ENCODE measurements at regions not wholly inside any gene's neighbourhood (a gene's known extent, or its start where the extent isn't known, plus 50 kb on each side); places are given as distances from the start of the nearest gene placed in this dataset.

DNA sequence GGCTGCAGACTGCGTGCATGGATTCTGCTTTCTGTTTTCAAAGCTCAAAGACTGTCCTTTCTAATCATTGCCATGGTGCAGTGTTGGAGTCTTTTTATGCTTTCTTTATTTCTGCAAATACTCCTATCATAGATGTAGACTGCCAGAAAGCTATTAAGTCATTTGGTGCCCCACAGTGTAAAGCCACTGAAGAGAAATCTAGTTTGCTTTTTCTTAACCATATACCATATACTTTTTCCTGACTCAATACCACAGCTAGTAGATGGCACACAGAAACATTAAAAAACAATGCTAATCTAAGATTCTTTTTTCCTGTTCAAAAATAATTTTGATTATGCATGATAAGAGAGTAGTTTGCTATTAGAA is 109.9 kb upstream of the RAB27B start:
- no peak overlapping the region for H3K9ac ChIP-seq (ENCODE audit: insufficient read depth in 1 of 2, low read depth in 2 of 2, low read length in 2 of 2)

DNA sequence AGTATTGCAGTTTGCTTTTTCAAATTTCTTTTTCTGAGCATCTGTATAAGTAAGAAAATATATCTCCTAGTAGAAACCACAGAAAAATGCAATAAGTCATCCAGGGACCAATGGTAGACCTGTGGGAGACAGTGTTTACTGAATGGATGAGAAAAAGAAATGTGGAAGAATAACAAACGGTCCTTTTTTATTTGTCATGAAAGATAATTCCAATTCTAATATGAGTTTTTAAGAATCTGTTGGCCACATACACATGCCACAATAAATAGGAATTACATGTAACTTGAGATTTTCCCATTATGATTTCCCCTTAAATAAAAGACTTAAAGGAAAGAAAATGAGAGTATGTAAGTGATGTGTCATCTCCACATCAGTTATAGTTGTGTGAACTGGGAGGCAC is 107.7 kb upstream of the RAB27B start:
- no peaks in the 10 kb centered on the region for H3K9me3 ChIP-seq (replicated peaks; ENCODE audit: control insufficient read depth, insufficient read depth, low read depth, low read length)
- TF ChIP-seq, protein P1, sequence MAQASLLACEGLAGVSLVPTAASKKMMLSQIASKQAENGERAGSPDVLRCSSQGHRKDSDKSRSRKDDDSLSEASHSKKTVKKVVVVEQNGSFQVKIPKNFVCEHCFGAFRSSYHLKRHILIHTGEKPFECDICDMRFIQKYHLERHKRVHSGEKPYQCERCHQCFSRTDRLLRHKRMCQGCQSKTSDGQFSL (CRISPR knock-in tag; IDR thresholded peaks at IDR 0.05) = no peak
- TF ChIP-seq, protein P1 (tag; IDR thresholded peaks at IDR 0.05) = no peak
- no peak for TF ChIP-seq ZNF830 (CRISPR knock-in tag; IDR thresholded peaks at IDR 0.05)
- POLR2A ChIA-PET = no interaction called here

More for the DNA sequence above, 109.9 kb upstream of the RAB27B start:
- in situ Hi-C loops (cut with MboI) (no loop called here), intact Hi-C loops (cut with micrococcal nuclease) (no loop called here)
- Histone ChIP-seq H3K4me2 (ENCODE audit: insufficient read depth, low read length) (no peak overlapping the region), H3K4me3 (no peak overlapping the region), H3K27me3 (ENCODE audit: control insufficient read depth in 2 of 2, insufficient read depth in 2 of 2, low read length in 2 of 2) (no peaks in the 10 kb centered on the region), H3K9me3 (replicated peaks; ENCODE audit: control insufficient read depth, insufficient read depth, low read depth, low read length) (no peaks in the 10 kb centered on the region), H4K20me1 (replicated peaks; ENCODE audit: control insufficient read depth, insufficient read depth, low read length) (no peaks in the 10 kb centered on the region), H3K27ac (ENCODE audit: extremely low read depth, low read depth, low read length) (no peak overlapping the region), H3K9me1 (ENCODE audit: control insufficient read depth, insufficient read depth, low read length) (no peaks in the 10 kb centered on the region), H3K79me2 (ENCODE audit: control insufficient read depth, insufficient read depth, low read length) (no peaks in the 10 kb centered on the region), H3K36me3 (ENCODE audit: control insufficient read depth, insufficient read depth, low read length) (no peaks in the 10 kb centered on the region), H3K4me1 (replicated peaks in 1 of 2; ENCODE audit: control insufficient read depth in 2 of 2, insufficient read depth in 2 of 2, low read length in 2 of 2) (no peaks in the 10 kb centered on the region), H2AFZ (ENCODE audit: low read depth, low read length) (peak overlapping the region; percentile 74; the same call in 1 of the 2 replicates)
- no CpG with 5 or more reads among the region's 1 CpG for WGBS (ENCODE audit: insufficient coverage, low coverage, missing lambda C conversion rate)
- ChIA-PET POLR2A (interaction anchor here (0.9 kb wide), 1 partner anchor 9 kb away, joined by 3 read pairs; no protein-coding TSS in a partner anchor), CTCF (ENCODE audit: low intra/inter-chr PET ratio) (no interaction called here)
- FAIRE-seq (no peak), DNase-seq (ENCODE audit: extremely low read depth in 1 of 4, low spot score in 3 of 4) (no peak), ATAC-seq (no peak)
- TF ChIP-seq SNRNP70 (optimal IDR thresholded peaks at IDR 0.05; ENCODE audit: low read depth, low read length) (no peak), ETV5 (CRISPR knock-in tag; IDR thresholded peaks at IDR 0.05; ENCODE audit: low read depth) (no peak)
- no TSS peak for BruUV-seq (replicated peaks)

More for the DNA sequence above, 107.7 kb upstream of the RAB27B start:
- DNase-seq (ENCODE audit: extremely low read depth in 1 of 4, low spot score in 3 of 4) (no peak), FAIRE-seq (no peak), ATAC-seq (no peak)
- H3K9ac ChIP-seq (ENCODE audit: insufficient read depth in 1 of 2, low read depth in 2 of 2, low read length in 2 of 2) = no peak overlapping the region
- no peaks in the 10 kb centered on the region for H3K36me3 ChIP-seq (ENCODE audit: control insufficient read depth, insufficient read depth, low read length)
- H3K4me1 ChIP-seq (replicated peaks in 1 of 2; ENCODE audit: control insufficient read depth in 2 of 2, insufficient read depth in 2 of 2, low read length in 2 of 2) = no peaks in the 10 kb centered on the region
- in situ Hi-C loops (cut with MboI) (no loop called here), intact Hi-C loops (cut with micrococcal nuclease) (no loop called here)
- no peaks in the 10 kb centered on the region for H3K79me2 ChIP-seq (ENCODE audit: control insufficient read depth, insufficient read depth, low read length)
- no peaks in the 10 kb centered on the region for H3K27me3 ChIP-seq (ENCODE audit: control insufficient read depth in 2 of 2, insufficient read depth in 2 of 2, low read length in 2 of 2)
- H3K4me3 ChIP-seq = no peak overlapping the region
- no peaks in the 10 kb centered on the region for H3K9me1 ChIP-seq (ENCODE audit: control insufficient read depth, insufficient read depth, low read length)
- CTCF ChIA-PET (ENCODE audit: low intra/inter-chr PET ratio) = no interaction called here
- no peak overlapping the region for H3K27ac ChIP-seq (ENCODE audit: extremely low read depth, low read depth, low read length)
- 0% methylated on average over 1 of the region's 1 CpG for WGBS (ENCODE audit: insufficient coverage, low coverage, missing lambda C conversion rate)
- BruUV-seq (replicated peaks) = no TSS peak
- no peak overlapping the region for H2AFZ ChIP-seq (ENCODE audit: low read depth, low read length)
- H4K20me1 ChIP-seq (replicated peaks; ENCODE audit: control insufficient read depth, insufficient read depth, low read length) = no peaks in the 10 kb centered on the region
- H3K4me2 ChIP-seq (ENCODE audit: insufficient read depth, low read length) = no peak overlapping the region
